ENCODE measurements at regions not wholly inside any gene's neighbourhood (a gene's known extent, or its start where the extent isn't known, plus 50 kb on each side); places are given as distances from the start of the nearest gene placed in this dataset.

GRCh38 chr13:61891401-61891800 is 475.8 kb upstream of the PCDH20 start:
- TF ChIP-seq, protein P1, sequence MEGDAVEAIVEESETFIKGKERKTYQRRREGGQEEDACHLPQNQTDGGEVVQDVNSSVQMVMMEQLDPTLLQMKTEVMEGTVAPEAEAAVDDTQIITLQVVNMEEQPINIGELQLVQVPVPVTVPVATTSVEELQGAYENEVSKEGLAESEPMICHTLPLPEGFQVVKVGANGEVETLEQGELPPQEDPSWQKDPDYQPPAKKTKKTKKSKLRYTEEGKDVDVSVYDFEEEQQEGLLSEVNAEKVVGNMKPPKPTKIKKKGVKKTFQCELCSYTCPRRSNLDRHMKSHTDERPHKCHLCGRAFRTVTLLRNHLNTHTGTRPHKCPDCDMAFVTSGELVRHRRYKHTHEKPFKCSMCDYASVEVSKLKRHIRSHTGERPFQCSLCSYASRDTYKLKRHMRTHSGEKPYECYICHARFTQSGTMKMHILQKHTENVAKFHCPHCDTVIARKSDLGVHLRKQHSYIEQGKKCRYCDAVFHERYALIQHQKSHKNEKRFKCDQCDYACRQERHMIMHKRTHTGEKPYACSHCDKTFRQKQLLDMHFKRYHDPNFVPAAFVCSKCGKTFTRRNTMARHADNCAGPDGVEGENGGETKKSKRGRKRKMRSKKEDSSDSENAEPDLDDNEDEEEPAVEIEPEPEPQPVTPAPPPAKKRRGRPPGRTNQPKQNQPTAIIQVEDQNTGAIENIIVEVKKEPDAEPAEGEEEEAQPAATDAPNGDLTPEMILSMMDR (IDR thresholded peaks at IDR 0.05; ENCODE audit: low read length): no peak
- TF ChIP-seq EZH2 (optimal IDR thresholded peaks at IDR 0.05; ENCODE audit: low read depth, low read length): no peak

Measured in MM.1S (cell line).